ENCODE measurements at regions not wholly inside any gene's neighbourhood (a gene's known extent, or its start where the extent isn't known, plus 50 kb on each side); places are given as distances from the start of the nearest gene placed in this dataset.

GRCh38 chr15:94731286-94731685, 499.9 kb downstream of the MCTP2 start:
- no peak for DNase-seq (ENCODE audit: low read depth)

GRCh38 chr15:94734460-94734859, 503.1 kb downstream of the MCTP2 start:
- no peak for DNase-seq (ENCODE audit: low read depth)
- in situ Hi-C loops (cut with HindIII; ENCODE audit: low pct_unique_long_range_greater_than_20kb, low sequenced_read_pairs): no loop called here

More at GRCh38 chr15:94731286-94731685, 499.9 kb downstream of the MCTP2 start:
- in situ Hi-C loops (cut with HindIII; ENCODE audit: low pct_unique_long_range_greater_than_20kb, low sequenced_read_pairs): no loop called here

GRCh38 chr15:94736236-94736635, 504.9 kb downstream of the MCTP2 start:
- in situ Hi-C loops (cut with HindIII; ENCODE audit: low pct_unique_long_range_greater_than_20kb, low sequenced_read_pairs): no loop called here

GRCh38 chr15:94739639-94740038, 508.3 kb downstream of the MCTP2 start:
- in situ Hi-C loops (cut with HindIII; ENCODE audit: low pct_unique_long_range_greater_than_20kb, low sequenced_read_pairs): no loop called here
- no peak for DNase-seq (ENCODE audit: low read depth)

More at GRCh38 chr15:94736236-94736635, 504.9 kb downstream of the MCTP2 start:
- no peak for DNase-seq (ENCODE audit: low read depth)

- DNase-seq (ENCODE audit: low read depth): no peak
- in situ Hi-C loops (cut with HindIII; ENCODE audit: low pct_unique_long_range_greater_than_20kb, low sequenced_read_pairs): no loop called here
Measured at GRCh38 chr15:94740469-94740868, 509.1 kb downstream of the MCTP2 start.

- no peak for DNase-seq (ENCODE audit: low read depth)
- in situ Hi-C loops (cut with HindIII; ENCODE audit: low pct_unique_long_range_greater_than_20kb, low sequenced_read_pairs): no loop called here
Measured at GRCh38 chr15:94743668-94744067, 512.3 kb downstream of the MCTP2 start.

- no peak for DNase-seq (ENCODE audit: low read depth)
- in situ Hi-C loops (cut with HindIII; ENCODE audit: low pct_unique_long_range_greater_than_20kb, low sequenced_read_pairs): no loop called here
Measured at GRCh38 chr15:94744080-94744793, 512.9 kb downstream of the MCTP2 start.

GRCh38 chr15:94745371-94745770, 514.0 kb downstream of the MCTP2 start:
- no peak for DNase-seq (ENCODE audit: low read depth)
- in situ Hi-C loops (cut with HindIII; ENCODE audit: low pct_unique_long_range_greater_than_20kb, low sequenced_read_pairs): no loop called here

GRCh38 chr15:94747510-94747909, 516.1 kb downstream of the MCTP2 start:
- DNase-seq (ENCODE audit: low read depth): no peak
- in situ Hi-C loops (cut with HindIII; ENCODE audit: low pct_unique_long_range_greater_than_20kb, low sequenced_read_pairs): no loop called here

- in situ Hi-C loops (cut with HindIII; ENCODE audit: low pct_unique_long_range_greater_than_20kb, low sequenced_read_pairs): no loop called here
- no peak for DNase-seq (ENCODE audit: low read depth)
Measured at GRCh38 chr15:94749811-94750617, 518.7 kb downstream of the MCTP2 start.

- DNase-seq (ENCODE audit: low read depth): no peak
Measured at GRCh38 chr15:94760348-94760747, 529.0 kb downstream of the MCTP2 start.

GRCh38 chr15:94761574-94761973, 530.2 kb downstream of the MCTP2 start:
- in situ Hi-C loops (cut with HindIII; ENCODE audit: low pct_unique_long_range_greater_than_20kb, low sequenced_read_pairs): no loop called here
- no peak for DNase-seq (ENCODE audit: low read depth)

More at GRCh38 chr15:94760348-94760747, 529.0 kb downstream of the MCTP2 start:
- in situ Hi-C loops (cut with HindIII; ENCODE audit: low pct_unique_long_range_greater_than_20kb, low sequenced_read_pairs): no loop called here

- DNase-seq (ENCODE audit: low read depth): no peak
- in situ Hi-C loops (cut with HindIII; ENCODE audit: low pct_unique_long_range_greater_than_20kb, low sequenced_read_pairs): no loop called here
Measured at GRCh38 chr15:94769089-94769488, 537.7 kb downstream of the MCTP2 start.

GRCh38 chr15:94770199-94770598, 538.8 kb downstream of the MCTP2 start:
- no peak for DNase-seq (ENCODE audit: low read depth)
- in situ Hi-C loops (cut with HindIII; ENCODE audit: low pct_unique_long_range_greater_than_20kb, low sequenced_read_pairs): no loop called here

GRCh38 chr15:94777037-94777436, 545.7 kb downstream of the MCTP2 start:
- in situ Hi-C loops (cut with HindIII; ENCODE audit: low pct_unique_long_range_greater_than_20kb, low sequenced_read_pairs): no loop called here
- DNase-seq (ENCODE audit: low read depth): no peak

- in situ Hi-C loops (cut with HindIII; ENCODE audit: low pct_unique_long_range_greater_than_20kb, low sequenced_read_pairs): no loop called here
- DNase-seq (ENCODE audit: low read depth): no peak
Measured at GRCh38 chr15:94778840-94779239, 547.5 kb downstream of the MCTP2 start.

- no peak for DNase-seq (ENCODE audit: low read depth)
- in situ Hi-C loops (cut with HindIII; ENCODE audit: low pct_unique_long_range_greater_than_20kb, low sequenced_read_pairs): no loop called here
Measured at GRCh38 chr15:94780166-94780565, 548.8 kb downstream of the MCTP2 start.

GRCh38 chr15:94785091-94785490, 553.7 kb downstream of the MCTP2 start:
- DNase-seq (ENCODE audit: low read depth): no peak
- in situ Hi-C loops (cut with HindIII; ENCODE audit: low pct_unique_long_range_greater_than_20kb, low sequenced_read_pairs): no loop called here

GRCh38 chr15:94791008-94791407, 559.6 kb downstream of the MCTP2 start:
- in situ Hi-C loops (cut with HindIII; ENCODE audit: low pct_unique_long_range_greater_than_20kb, low sequenced_read_pairs): no loop called here
- DNase-seq (ENCODE audit: low read depth): no peak

GRCh38 chr15:94791510-94791909, 560.1 kb downstream of the MCTP2 start:
- DNase-seq (ENCODE audit: low read depth): no peak
- in situ Hi-C loops (cut with HindIII; ENCODE audit: low pct_unique_long_range_greater_than_20kb, low sequenced_read_pairs): no loop called here

Measured in Caki2 (cell line).